ENCODE measurements at regions not wholly inside any gene's neighbourhood (a gene's known extent, or its start where the extent isn't known, plus 50 kb on each side); places are given as distances from the start of the nearest gene placed in this dataset.
"Not testable (repeated sequence)": the region's sequence is repeated elsewhere in the genome, so short reads cannot be mapped to it uniquely, and the experiment has no call there.

DNA sequence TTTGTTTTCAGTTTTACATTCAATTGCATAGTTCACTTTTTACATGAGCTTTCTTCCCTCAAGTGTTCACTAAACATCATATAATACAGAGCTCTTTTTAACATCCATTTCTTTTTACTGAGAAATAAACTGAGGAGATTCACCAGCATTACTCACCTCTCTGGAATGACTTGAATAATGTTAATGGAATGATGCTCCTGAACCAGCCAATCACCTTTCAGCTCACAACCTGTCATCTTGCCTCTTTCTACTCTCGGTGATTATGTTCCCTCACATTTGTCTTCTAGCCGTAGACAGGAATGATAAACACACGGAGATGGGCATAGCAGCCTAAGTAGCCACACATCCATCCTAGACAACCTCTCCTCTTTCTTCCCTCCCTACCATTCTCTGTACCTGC, 301.7 kb downstream of the PAX3 start:
- ATAC-seq (ENCODE audit: insufficient read depth, low FRiP score) (no peak), DNase-seq (no peak)
- TF ChIP-seq, protein P1, sequence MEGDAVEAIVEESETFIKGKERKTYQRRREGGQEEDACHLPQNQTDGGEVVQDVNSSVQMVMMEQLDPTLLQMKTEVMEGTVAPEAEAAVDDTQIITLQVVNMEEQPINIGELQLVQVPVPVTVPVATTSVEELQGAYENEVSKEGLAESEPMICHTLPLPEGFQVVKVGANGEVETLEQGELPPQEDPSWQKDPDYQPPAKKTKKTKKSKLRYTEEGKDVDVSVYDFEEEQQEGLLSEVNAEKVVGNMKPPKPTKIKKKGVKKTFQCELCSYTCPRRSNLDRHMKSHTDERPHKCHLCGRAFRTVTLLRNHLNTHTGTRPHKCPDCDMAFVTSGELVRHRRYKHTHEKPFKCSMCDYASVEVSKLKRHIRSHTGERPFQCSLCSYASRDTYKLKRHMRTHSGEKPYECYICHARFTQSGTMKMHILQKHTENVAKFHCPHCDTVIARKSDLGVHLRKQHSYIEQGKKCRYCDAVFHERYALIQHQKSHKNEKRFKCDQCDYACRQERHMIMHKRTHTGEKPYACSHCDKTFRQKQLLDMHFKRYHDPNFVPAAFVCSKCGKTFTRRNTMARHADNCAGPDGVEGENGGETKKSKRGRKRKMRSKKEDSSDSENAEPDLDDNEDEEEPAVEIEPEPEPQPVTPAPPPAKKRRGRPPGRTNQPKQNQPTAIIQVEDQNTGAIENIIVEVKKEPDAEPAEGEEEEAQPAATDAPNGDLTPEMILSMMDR (IDR thresholded peaks at IDR 0.05; ENCODE audit: control extremely low read depth, extremely low read depth), result no peak
- Histone ChIP-seq H3K27ac (ENCODE audit: low read depth in 1 of 2, low read length in 1 of 2) (no peak overlapping the region), H3K4me1 (ENCODE audit: control insufficient read depth in 5 of 5, insufficient read depth in 5 of 5, low read length in 5 of 5) (no peaks in the 10 kb centered on the region), H3K36me3 (ENCODE audit: control insufficient read depth in 4 of 4, insufficient read depth in 4 of 4, low read length in 4 of 4) (no peaks in the 10 kb centered on the region), H3K4me3 (no peak overlapping the region), H3K9me3 (ENCODE audit: control insufficient read depth in 4 of 4, insufficient read depth in 3 of 4, low read length in 3 of 4) (no peaks in the 10 kb centered on the region), H3K9ac (ENCODE audit: insufficient read depth in 1 of 2, low read length in 2 of 2) (no peak overlapping the region), H3K27me3 (ENCODE audit: control insufficient read depth in 3 of 3, insufficient read depth in 3 of 3, low read length in 2 of 3) (no peaks in the 10 kb centered on the region)
- WGBS, 2 donors, result 62 to 85% methylated on average over 3 of the region's 3 CpGs

DNA sequence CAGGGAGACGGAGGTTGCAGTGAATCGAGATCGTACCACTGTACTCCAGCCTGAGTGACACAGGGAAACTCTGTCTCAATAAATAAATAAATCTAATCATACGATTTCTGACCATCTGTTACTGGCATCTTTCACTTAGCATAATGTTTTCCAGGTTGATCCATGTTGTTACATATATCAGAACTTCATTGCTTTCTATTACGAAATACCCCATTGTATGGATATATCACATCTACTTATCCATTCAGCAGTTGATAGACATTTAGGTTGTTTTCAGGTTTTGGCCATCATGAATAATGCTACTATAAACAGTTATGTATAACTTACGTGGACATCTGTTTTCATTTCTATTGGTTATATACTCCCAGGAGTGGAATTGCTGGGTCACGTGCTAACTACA, 303.9 kb downstream of the PAX3 start:
- H3K27ac ChIP-seq (ENCODE audit: low read depth in 1 of 2, low read length in 1 of 2), result no peak overlapping the region
- WGBS, 2 donors, result 89 to 96% methylated on average over 7 of the region's 7 CpGs
- no peaks in the 10 kb centered on the region for H3K36me3 ChIP-seq (ENCODE audit: control insufficient read depth in 4 of 4, insufficient read depth in 4 of 4, low read length in 4 of 4)
- no peak for DNase-seq
- H3K27me3 ChIP-seq (ENCODE audit: control insufficient read depth in 3 of 3, insufficient read depth in 3 of 3, low read length in 2 of 3), result no peaks in the 10 kb centered on the region
- no peaks in the 10 kb centered on the region for H3K9me3 ChIP-seq (ENCODE audit: control insufficient read depth in 4 of 4, insufficient read depth in 3 of 4, low read length in 3 of 4)
- no peaks in the 10 kb centered on the region for H3K4me1 ChIP-seq (ENCODE audit: control insufficient read depth in 5 of 5, insufficient read depth in 5 of 5, low read length in 5 of 5)
- no peak overlapping the region for H3K9ac ChIP-seq (ENCODE audit: insufficient read depth in 1 of 2, low read length in 2 of 2)
- no peak overlapping the region for H3K4me3 ChIP-seq
- TF ChIP-seq, protein P1 (IDR thresholded peaks at IDR 0.05; ENCODE audit: control extremely low read depth, extremely low read depth), result no peak
- ATAC-seq (ENCODE audit: insufficient read depth, low FRiP score), result no peak

DNA sequence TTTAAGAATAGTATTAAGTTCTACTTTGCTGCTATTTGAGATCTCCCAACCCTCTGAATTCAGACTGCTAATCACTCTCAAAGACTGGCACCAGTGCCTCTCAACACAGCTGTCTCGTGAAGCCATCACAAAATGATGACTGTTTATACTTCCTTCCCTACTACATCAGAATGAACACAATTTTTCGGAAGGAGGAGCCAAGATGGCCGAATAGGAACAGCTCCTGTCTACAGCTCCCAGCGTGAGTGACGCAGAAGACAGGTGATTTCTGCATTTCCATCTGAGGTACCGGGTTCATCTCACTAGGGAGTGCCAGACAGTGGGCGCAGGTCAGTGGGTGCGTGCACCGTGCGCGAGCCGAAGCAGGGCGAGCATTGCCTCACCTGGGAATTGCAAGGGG, 314.4 kb downstream of the PAX3 start:
- not testable (repeated sequence) for H3K4me3 ChIP-seq; ATAC-seq (ENCODE audit: insufficient read depth, low FRiP score); H3K27ac ChIP-seq (ENCODE audit: low read depth in 1 of 2, low read length in 1 of 2); H3K36me3 ChIP-seq (ENCODE audit: control insufficient read depth in 4 of 4, insufficient read depth in 4 of 4, low read length in 4 of 4); DNase-seq; H3K9ac ChIP-seq (ENCODE audit: insufficient read depth in 1 of 2, low read length in 2 of 2); H3K4me1 ChIP-seq (ENCODE audit: control insufficient read depth in 5 of 5, insufficient read depth in 5 of 5, low read length in 5 of 5); H3K27me3 ChIP-seq (ENCODE audit: control insufficient read depth in 3 of 3, insufficient read depth in 3 of 3, low read length in 2 of 3); H3K9me3 ChIP-seq (ENCODE audit: control insufficient read depth in 4 of 4, insufficient read depth in 3 of 4, low read length in 3 of 4)
- 84% methylated on average over 8 to 12 of the region's 13 CpGs for WGBS, 2 donors

DNA sequence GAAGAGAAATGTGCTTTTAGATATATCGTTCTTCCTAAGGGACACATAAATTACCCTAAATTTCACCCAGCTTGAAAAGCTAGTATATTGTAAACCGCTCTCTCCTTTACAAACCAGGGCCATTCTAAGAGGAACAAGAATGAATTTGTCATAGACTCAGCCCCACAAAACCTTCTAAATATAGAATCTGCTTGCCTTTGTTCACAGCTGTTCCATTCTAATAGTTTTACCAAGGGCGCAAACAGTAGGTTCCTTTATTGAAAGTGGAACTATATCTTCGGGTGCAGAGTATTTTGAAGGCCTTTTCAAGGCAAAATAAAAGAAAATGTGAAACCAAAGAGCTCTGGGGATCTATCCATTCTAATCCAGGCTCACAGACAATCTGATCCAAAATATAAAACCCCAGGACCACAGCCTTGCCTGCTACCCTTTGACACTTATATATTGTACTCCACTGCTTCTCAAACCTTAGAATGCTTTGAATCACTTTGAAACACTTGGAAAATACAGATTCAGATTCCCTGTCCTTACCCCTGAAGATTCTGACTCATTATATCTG, 316.8 kb downstream of the PAX3 start:
- no peaks in the 10 kb centered on the region for H3K4me1 ChIP-seq (ENCODE audit: control insufficient read depth in 5 of 5, insufficient read depth in 5 of 5, low read length in 5 of 5)
- no peaks in the 10 kb centered on the region for H3K9me3 ChIP-seq (ENCODE audit: control insufficient read depth in 4 of 4, insufficient read depth in 3 of 4, low read length in 3 of 4)
- H3K27me3 ChIP-seq (ENCODE audit: control insufficient read depth in 3 of 3, insufficient read depth in 3 of 3, low read length in 2 of 3), result no peaks in the 10 kb centered on the region
- no peak overlapping the region for H3K4me3 ChIP-seq
- ATAC-seq (ENCODE audit: insufficient read depth, low FRiP score) (no peak), DNase-seq (no peak)
- no peak overlapping the region for H3K9ac ChIP-seq (ENCODE audit: insufficient read depth in 1 of 2, low read length in 2 of 2)
- TF ChIP-seq, protein P1 (IDR thresholded peaks at IDR 0.05; ENCODE audit: control extremely low read depth, extremely low read depth), result no peak
- H3K36me3 ChIP-seq (ENCODE audit: control insufficient read depth in 4 of 4, insufficient read depth in 4 of 4, low read length in 4 of 4), result no peaks in the 10 kb centered on the region
- 46 to 60% methylated on average over 4 of the region's 4 CpGs for WGBS, 2 donors
- no peak overlapping the region for H3K27ac ChIP-seq (ENCODE audit: low read depth in 1 of 2, low read length in 1 of 2)

All from lung (tissue), 11 donors.